IPS-15b (cell line): ENCODE measurements at regions not wholly inside any gene's neighbourhood (a gene's known extent, or its start where the extent isn't known, plus 50 kb on each side); places are given as distances from the start of the nearest gene placed in this dataset.

Experiments used
- H3K27me3 ChIP-seq: one replicate; pipeline ENCODE4 v1.6.1; 2013; ENCODE audit warnings: low read length; ENCODE audit not compliant: control insufficient read depth, insufficient read depth
- H3K36me3 ChIP-seq: one replicate; pipeline ENCODE4 v1.6.1; 2013; ENCODE audit warnings: low read length; ENCODE audit not compliant: control insufficient read depth, insufficient read depth
- H3K4me1 ChIP-seq: one replicate; pipeline ENCODE4 v1.6.1; 2013; ENCODE audit warnings: mild to moderate bottlenecking, low read length; ENCODE audit not compliant: control insufficient read depth, insufficient read depth
- H3K4me3 ChIP-seq: one replicate; pipeline ENCODE4 v1.5.1; 2013; ENCODE audit warnings: low read depth, low read length
- H3K9ac ChIP-seq: one replicate; pipeline ENCODE4 v1.6.1; 2013; ENCODE audit warnings: low read depth, mild to moderate bottlenecking, low read length
- H3K9me3 ChIP-seq: one replicate; pipeline ENCODE4 v1.6.1; 2013; ENCODE audit warnings: mild to moderate bottlenecking, low read length; ENCODE audit not compliant: control insufficient read depth, insufficient read depth

DNA sequence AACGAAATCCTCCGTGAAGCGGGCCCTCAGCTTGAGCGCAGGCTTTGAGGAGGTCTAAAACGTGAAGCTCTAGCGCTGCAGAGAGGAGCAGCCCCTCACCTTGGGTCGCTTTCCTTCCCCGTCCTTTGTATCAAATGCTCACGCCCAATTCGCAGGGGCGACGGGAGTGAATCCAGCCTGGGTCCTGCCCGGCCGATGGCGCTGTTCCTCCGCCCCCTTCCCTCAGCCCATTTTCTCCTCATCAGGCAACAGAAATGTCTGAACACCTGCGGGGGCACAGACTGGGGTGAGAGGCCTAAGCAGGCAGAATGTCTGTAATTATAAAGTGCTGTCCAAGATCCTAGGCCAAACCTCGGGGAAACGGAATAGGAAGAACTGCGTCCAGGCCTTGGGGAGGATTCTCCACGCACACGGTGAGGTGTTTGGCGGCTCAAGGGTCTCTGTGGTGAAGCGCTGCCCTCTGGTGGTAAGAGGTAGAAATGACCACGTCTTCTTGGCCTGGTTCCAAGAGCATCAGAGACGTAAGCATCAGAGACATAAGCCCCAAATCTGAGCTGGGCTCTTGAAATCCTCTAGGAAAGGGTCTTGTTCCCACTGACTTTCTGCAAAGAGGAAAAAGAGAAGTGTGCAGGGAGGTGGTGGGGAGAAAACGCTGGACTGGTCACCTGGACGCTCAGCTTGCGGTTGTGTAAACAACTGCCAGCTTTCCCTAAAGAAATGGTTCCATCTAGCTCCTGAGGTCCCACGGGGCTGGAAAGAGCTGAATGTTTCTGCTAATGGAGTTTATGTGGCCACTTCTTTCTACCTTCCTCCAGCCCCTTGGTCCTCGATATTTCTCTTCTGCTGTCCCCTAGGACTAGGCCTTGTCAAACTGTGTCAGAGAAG, 92.1 kb upstream of the CD53 start:
- no peaks in the 10 kb centered on the region for H3K4me1 ChIP-seq
- H3K9ac ChIP-seq = no peak overlapping the region
- H3K36me3 ChIP-seq = no peaks in the 10 kb centered on the region
- peaks cover 26% of the 10 kb centered on the region for H3K27me3 ChIP-seq
- no peaks in the 10 kb centered on the region for H3K9me3 ChIP-seq
- H3K4me3 ChIP-seq = peak overlapping the region; percentile 48

DNA sequence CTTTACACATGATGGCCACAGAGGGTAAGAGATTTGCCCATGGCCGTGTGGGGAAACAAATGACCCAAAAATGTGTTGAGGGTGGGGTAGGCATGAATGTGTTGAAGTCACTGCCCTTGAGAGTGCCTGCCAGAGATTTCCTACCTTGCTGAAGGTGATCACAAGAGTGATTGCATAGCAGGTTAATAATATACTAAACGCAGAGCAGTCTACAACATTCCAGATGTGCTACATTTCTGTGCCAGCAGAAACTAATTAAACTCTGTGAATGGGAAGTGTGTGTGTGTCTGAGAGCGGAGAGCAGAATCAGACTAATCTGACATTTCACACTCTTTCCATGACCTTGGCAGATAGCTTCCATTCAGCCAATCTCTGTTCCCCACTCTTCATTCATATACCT, 93.3 kb upstream of the CD53 start:
- Histone ChIP-seq H3K9me3 (no peaks in the 10 kb centered on the region), H3K4me1 (no peaks in the 10 kb centered on the region), H3K9ac (no peak overlapping the region), H3K36me3 (no peaks in the 10 kb centered on the region), H3K27me3 (peaks cover 26% of the 10 kb centered on the region), H3K4me3 (no peak overlapping the region)

DNA sequence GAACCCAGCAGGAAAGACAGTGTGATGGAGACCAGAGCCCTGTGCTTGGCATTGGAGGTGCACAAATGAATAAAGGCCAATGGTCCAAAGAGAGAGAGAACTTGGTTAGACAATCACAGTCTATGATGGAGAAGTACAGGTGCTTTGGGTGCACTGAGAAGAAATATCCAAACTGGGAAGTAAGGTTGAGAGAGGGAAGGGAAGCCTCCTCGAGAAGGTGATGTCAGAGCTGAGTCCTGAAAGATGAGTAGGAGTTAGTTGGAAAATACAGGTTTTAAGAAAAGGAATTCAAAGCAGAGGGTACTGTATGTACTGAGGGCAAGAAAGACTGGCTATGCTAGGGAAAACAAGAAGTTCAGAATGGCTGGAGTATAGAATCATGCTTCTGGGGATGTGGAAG, 94.1 kb upstream of the CD53 start:
- H3K4me1 ChIP-seq = no peaks in the 10 kb centered on the region
- H3K9ac ChIP-seq = no peak overlapping the region
- peaks cover 30% of the 10 kb centered on the region for H3K27me3 ChIP-seq
- no peaks in the 10 kb centered on the region for H3K36me3 ChIP-seq
- no peak overlapping the region for H3K4me3 ChIP-seq
- H3K9me3 ChIP-seq = no peaks in the 10 kb centered on the region

DNA sequence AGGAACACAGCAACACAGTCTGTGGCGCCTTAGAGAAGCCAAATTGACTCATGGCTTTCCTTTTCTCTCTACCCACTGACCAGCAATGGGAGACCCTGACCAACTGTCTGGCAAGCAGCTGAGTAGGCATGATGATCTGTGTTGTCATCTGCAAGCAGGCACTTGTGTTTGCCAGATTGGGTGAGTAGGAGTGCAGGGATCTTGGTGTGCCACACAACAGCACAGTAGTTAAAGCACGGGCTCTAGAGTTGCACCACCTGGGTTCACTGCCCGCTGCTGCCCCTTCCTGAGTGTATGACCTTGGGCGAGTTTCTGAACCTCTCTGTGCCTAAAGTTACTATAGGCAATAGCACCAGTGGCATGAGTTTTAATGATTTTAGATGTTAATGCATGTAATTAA, 95.7 kb upstream of the CD53 start:
- no peak overlapping the region for H3K9ac ChIP-seq
- no peak overlapping the region for H3K4me3 ChIP-seq
- peaks cover 31% of the 10 kb centered on the region for H3K27me3 ChIP-seq
- H3K4me1 ChIP-seq = no peaks in the 10 kb centered on the region
- no peaks in the 10 kb centered on the region for H3K36me3 ChIP-seq
- H3K9me3 ChIP-seq = no peaks in the 10 kb centered on the region

DNA sequence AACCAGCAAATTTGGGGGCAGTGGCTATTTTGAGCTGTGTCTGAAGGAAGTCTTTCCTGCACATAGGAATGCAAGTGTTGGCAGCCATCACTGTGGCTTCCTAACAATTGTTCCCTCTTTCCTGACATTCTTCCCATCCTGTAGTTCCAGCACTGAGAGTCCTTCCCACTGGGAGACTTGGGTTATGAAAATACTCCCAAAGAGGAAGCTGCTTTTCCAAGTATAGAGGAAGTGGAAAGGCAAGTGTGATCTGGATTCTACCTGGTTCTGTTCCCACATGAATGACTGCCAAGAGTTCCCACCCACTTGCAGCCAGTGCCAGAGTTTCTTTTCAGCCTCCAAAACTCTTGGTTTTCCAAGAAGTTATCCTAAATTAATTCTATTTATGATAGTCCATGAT, 98.5 kb upstream of the CD53 start:
- H3K9me3 ChIP-seq = no peaks in the 10 kb centered on the region
- peaks cover 20% of the 10 kb centered on the region for H3K27me3 ChIP-seq
- no peak overlapping the region for H3K9ac ChIP-seq
- no peaks in the 10 kb centered on the region for H3K4me1 ChIP-seq
- no peaks in the 10 kb centered on the region for H3K36me3 ChIP-seq
- no peak overlapping the region for H3K4me3 ChIP-seq

DNA sequence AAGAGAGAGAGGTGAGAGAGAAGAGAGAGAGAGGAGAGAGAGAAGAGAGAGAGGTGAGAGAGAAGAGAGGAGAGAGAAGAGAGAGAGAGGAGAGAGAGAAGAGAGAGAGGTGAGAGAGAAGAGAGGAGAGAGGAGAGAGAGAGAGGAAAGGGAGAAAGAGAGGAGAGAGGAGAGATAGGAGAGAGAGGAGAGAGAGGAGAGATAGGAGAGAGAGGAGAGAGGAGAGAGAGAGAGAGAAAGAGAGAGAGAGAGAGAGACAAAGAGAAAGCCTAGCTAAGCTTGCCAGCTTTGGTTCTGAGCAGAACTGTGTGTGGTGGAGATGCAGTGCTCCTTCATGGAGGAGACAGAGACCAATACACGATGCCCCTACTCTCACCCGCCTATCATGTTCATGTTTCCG, 99.1 kb upstream of the KCNA3 start:
- no peak overlapping the region for H3K9ac ChIP-seq
- no peaks in the 10 kb centered on the region for H3K36me3 ChIP-seq
- H3K4me1 ChIP-seq = no peaks in the 10 kb centered on the region
- no peaks in the 10 kb centered on the region for H3K9me3 ChIP-seq
- H3K27me3 ChIP-seq = peaks cover 17% of the 10 kb centered on the region
- no peak overlapping the region for H3K4me3 ChIP-seq

DNA sequence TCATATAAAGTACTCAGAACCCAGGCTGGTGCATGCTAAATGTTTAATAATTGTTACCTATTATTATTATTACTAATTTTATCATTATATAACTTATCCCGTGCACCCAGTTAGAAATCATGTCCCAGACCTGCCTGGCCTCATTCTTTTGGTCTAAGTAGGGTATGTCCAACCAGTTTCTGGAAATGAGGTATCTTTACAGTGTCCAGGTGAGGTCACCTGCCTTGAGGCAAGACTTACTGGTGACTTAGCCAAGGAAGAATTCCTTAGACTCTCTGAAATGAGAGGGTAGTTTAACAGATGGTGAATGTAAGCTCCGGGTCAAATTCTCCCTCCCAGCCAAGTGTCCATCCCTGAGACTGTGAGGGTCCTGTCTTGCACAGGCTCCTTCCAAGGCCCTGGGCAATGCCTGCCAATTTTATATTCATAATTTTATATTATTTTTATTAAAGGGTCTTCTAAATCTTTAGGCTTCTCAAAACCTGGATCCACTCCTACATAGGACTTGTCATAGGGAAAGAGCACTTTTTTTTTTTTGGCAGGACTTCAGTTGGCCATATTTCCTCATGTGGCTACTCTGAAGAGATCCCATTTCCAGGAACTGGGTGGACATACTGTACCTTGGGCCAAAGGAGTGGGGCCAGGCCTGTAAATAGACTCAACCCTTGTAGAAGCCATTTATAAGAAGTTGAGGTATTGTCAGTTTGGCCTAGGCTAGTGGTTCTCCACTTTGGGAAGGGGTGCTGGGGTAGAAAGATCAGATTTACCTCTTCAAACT, 96.7 kb upstream of the KCNA3 start:
- Histone ChIP-seq H3K4me3 (no peak overlapping the region), H3K4me1 (no peaks in the 10 kb centered on the region), H3K9ac (no peak overlapping the region), H3K36me3 (no peaks in the 10 kb centered on the region), H3K27me3 (peaks cover 5% of the 10 kb centered on the region), H3K9me3 (no peaks in the 10 kb centered on the region)

DNA sequence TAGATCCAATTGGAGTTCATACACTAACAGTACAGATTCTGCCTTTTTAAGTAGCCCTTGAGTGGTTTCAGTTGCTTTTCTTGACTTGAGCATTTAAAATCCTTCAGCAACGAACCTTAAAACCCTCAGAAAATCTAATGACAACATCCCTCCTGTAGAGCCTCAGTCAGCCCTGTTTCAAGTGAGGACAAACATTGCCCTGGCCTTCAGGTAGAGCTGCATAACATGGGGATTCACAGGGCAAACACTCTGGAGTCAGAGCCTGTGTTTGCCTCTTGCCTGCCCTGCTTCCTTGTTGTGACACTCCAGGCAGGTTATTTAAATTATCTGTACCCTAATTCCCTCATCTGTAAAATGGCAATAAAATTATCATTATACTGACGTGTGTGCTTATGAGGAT, 96.1 kb upstream of the KCNA3 start:
- Histone ChIP-seq H3K4me3 (no peak overlapping the region), H3K9ac (no peak overlapping the region), H3K36me3 (no peaks in the 10 kb centered on the region), H3K27me3 (peaks cover 5% of the 10 kb centered on the region), H3K9me3 (no peaks in the 10 kb centered on the region), H3K4me1 (peaks cover 1% of the 10 kb centered on the region)

DNA sequence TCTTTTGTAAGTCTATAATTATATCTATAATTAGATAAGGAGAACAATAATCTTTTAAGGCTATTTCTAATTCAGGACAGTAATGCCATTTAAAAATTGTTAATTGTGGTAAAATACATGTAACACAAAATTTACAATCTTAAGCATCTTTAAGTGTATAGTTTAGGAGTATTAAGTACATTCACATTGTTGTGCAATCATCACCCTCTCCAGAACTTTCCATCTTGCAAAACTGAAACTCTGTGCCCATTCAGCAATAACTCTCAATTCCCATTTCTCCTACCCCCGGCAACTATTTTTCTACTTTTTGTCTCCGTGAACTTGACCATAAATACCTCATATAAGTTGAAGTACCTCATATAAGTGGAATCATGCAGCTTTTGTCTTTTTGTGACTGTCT, 93.9 kb upstream of the KCNA3 start:
- H3K4me3 ChIP-seq = no peak overlapping the region
- H3K4me1 ChIP-seq = peaks cover 2% of the 10 kb centered on the region
- H3K27me3 ChIP-seq = no peaks in the 10 kb centered on the region
- H3K9me3 ChIP-seq = no peaks in the 10 kb centered on the region
- H3K9ac ChIP-seq = no peak overlapping the region
- no peaks in the 10 kb centered on the region for H3K36me3 ChIP-seq

DNA sequence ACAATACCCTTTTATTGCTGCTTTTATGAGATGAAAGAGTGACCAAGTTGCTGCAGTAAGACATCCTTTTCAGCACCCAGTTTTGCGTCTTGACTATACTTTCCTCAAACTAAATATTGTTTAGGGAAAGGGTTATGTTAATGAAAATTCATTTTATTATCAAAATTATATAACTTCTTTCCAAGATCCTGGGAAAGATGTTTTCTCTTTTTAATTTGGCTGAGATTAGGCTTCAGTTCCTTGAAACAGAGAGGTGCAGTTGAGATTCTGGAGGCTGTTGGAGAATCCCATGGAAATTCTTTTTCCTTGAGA, 91.6 kb upstream of the KCNA3 start:
- Histone ChIP-seq H3K4me3 (no peak overlapping the region), H3K9me3 (no peaks in the 10 kb centered on the region), H3K4me1 (peaks cover 2% of the 10 kb centered on the region), H3K9ac (no peak overlapping the region), H3K36me3 (no peaks in the 10 kb centered on the region), H3K27me3 (no peaks in the 10 kb centered on the region)

DNA sequence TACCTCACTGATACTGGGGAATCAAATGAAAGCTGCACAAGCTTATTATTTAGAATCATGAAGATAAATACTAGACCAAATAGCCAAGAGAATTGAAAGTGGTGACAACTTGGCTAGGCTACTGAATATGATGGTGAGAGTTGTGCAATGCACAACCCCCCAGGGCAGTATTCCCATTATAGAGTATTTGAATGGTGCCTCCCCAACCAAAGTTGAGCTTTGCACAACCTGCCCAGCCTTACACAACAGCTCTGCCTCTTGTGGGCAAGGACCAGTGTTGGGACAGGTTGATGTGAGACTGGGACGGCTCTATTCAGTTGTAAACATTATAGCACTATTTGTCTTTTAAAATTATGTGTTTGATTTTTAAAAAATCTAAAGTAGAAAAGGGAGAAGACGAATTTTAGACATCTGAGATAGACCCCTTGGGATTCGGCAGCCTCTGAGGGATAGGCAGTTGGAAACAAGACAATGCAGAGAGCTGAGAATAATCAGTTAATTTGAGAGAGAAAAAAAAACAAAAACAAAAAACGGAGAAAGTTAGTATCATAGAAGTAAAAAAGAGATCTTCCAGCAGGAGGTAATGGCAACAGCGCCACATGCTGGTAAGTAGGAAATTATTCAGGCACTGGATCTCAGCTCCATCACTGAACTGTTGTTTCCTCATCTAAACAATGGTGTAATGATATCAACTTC, 91.0 kb upstream of the KCNA3 start:
- H3K36me3 ChIP-seq = no peaks in the 10 kb centered on the region
- H3K9ac ChIP-seq = no peak overlapping the region
- H3K9me3 ChIP-seq = no peaks in the 10 kb centered on the region
- no peak overlapping the region for H3K4me3 ChIP-seq
- no peaks in the 10 kb centered on the region for H3K27me3 ChIP-seq
- H3K4me1 ChIP-seq = peaks cover 2% of the 10 kb centered on the region
